ENCODE measurements at regions not wholly inside any gene's neighbourhood (a gene's known extent, or its start where the extent isn't known, plus 50 kb on each side); places are given as distances from the start of the nearest gene placed in this dataset.

- no peak for TF ChIP-seq CTCF (IDR thresholded peaks at IDR 0.05)
- no peak for TF ChIP-seq ZFX (IDR thresholded peaks at IDR 0.05; ENCODE audit: borderline replicate concordance)
Observed at GRCh38 chr5:99368726-99369125, 439.9 kb upstream of the CHD1 start.
